Endodermal cell (in vitro differentiated cells): ENCODE measurements at regions not wholly inside any gene's neighbourhood (a gene's known extent, or its start where the extent isn't known, plus 50 kb on each side); places are given as distances from the start of the nearest gene placed in this dataset.
"Not testable (repeated sequence)": the region's sequence is repeated elsewhere in the genome, so short reads cannot be mapped to it uniquely, and the experiment has no call there.

Experiments
- DNase-seq: peaks from one replicate; pipeline ENCODE4 v3.0.0-alpha.2; 2017
- H3K27ac ChIP-seq: 2 replicates; pipeline ENCODE4 v1.5.1; 2013; ENCODE audit warnings: mild to moderate bottlenecking, low read depth, low read length, moderate library complexity
- H3K27me3 ChIP-seq: 2 replicates; pipeline ENCODE4 v1.6.1; 2013; ENCODE audit warnings: mild to moderate bottlenecking, low read length, moderate library complexity; ENCODE audit not compliant: insufficient read depth, control insufficient read depth, poor library complexity, severe bottlenecking
- H3K36me3 ChIP-seq: 2 replicates; pipeline ENCODE4 v1.7.0; 2013; ENCODE audit warnings: mild to moderate bottlenecking, low read length, moderate library complexity; ENCODE audit not compliant: control insufficient read depth, insufficient read depth
- H3K4me1 ChIP-seq: one replicate; pipeline ENCODE4 v1.7.0; 2013; ENCODE audit warnings: low read length; ENCODE audit not compliant: control insufficient read depth, insufficient read depth
- H3K4me3 ChIP-seq: 2 replicates; pipeline ENCODE4 v1.5.1; 2013; ENCODE audit warnings: mild to moderate bottlenecking, low read length, moderate library complexity
- H3K9ac ChIP-seq: 2 replicates; pipeline ENCODE4 v1.6.1; 2013; ENCODE audit warnings: mild to moderate bottlenecking, low read length, moderate library complexity; ENCODE audit not compliant: poor library complexity, severe bottlenecking; ENCODE audit errors: extremely low read depth
- H3K9me3 ChIP-seq: 2 replicates; pipeline ENCODE4 v1.6.1; 2013; ENCODE audit warnings: mild to moderate bottlenecking, low read length, moderate library complexity; ENCODE audit not compliant: control insufficient read depth
- H3K27ac Mint-ChIP-seq: 2 replicates; pipeline ENCODE4 v1.8.0; 2020; ENCODE audit warnings: mixed read lengths
- H3K27me3 Mint-ChIP-seq: 2 replicates; pipeline ENCODE4 v1.8.0; 2021; ENCODE audit warnings: mild to moderate bottlenecking, mixed read lengths; ENCODE audit not compliant: insufficient read depth
- H3K36me3 Mint-ChIP-seq: 2 replicates; pipeline ENCODE4 v1.8.0; 2020; ENCODE audit warnings: low read depth, mixed read lengths
- H3K4me1 Mint-ChIP-seq: 2 replicates; pipeline ENCODE4 v1.8.0; 2020; ENCODE audit warnings: mixed read lengths
- H3K4me3 Mint-ChIP-seq: 2 replicates; pipeline ENCODE4 v1.8.0; 2020; ENCODE audit warnings: mild to moderate bottlenecking, moderate library complexity, mixed read lengths
- H3K9me3 Mint-ChIP-seq: 2 replicates; pipeline ENCODE4 v1.8.0; 2020; ENCODE audit warnings: mild to moderate bottlenecking, mixed read lengths
- WGBS, 2 experiments: methylation state at CpG; one replicate each; pipeline versions ENCODE4 v1.1.5 to v1.1.7; 2013; ENCODE audit warnings: missing lambda C conversion rate in 2 of 2, mixed read lengths in 1 of 2; ENCODE audit not compliant: insufficient coverage in 1 of 2, insufficient read length in 1 of 2; 5-methylcytosine and 5-hydroxymethylcytosine counted together
- TF ChIP-seq, protein P1 (sequence below): fragments of 200-600 bp; sonication (generic); conservative IDR thresholded peaks from 2 replicates; pipeline ENCODE4 v1.5.0; 2021; ENCODE audit warnings: antibody characterized with exemption, mild to moderate bottlenecking

GRCh38 chr5:135095052-135095715 is 61.2 kb upstream of the PITX1 start:
- 85 to 95% methylated on average over 4 to 6 of the region's 6 CpGs for WGBS, 2 experiments
- Mint-ChIP-seq H3K4me1 (peaks cover 15% of the 10 kb centered on the region), H3K36me3 (no peaks in the 10 kb centered on the region), H3K9me3 (no peaks in the 10 kb centered on the region), H3K27ac (no peak overlapping the region), H3K27me3 (peaks cover 4% of the 10 kb centered on the region), H3K4me3 (no peak overlapping the region)
- Histone ChIP-seq H3K27me3 (no peaks in the 10 kb centered on the region), H3K9me3 (no peaks in the 10 kb centered on the region), H3K4me1 (peaks cover 10% of the 10 kb centered on the region), H3K9ac (no peak overlapping the region), H3K36me3 (no peaks in the 10 kb centered on the region), H3K4me3 (no peak overlapping the region), H3K27ac (no peak overlapping the region)
- DNase-seq: no peak
- TF ChIP-seq, protein P1, sequence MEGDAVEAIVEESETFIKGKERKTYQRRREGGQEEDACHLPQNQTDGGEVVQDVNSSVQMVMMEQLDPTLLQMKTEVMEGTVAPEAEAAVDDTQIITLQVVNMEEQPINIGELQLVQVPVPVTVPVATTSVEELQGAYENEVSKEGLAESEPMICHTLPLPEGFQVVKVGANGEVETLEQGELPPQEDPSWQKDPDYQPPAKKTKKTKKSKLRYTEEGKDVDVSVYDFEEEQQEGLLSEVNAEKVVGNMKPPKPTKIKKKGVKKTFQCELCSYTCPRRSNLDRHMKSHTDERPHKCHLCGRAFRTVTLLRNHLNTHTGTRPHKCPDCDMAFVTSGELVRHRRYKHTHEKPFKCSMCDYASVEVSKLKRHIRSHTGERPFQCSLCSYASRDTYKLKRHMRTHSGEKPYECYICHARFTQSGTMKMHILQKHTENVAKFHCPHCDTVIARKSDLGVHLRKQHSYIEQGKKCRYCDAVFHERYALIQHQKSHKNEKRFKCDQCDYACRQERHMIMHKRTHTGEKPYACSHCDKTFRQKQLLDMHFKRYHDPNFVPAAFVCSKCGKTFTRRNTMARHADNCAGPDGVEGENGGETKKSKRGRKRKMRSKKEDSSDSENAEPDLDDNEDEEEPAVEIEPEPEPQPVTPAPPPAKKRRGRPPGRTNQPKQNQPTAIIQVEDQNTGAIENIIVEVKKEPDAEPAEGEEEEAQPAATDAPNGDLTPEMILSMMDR: no peak

DNA sequence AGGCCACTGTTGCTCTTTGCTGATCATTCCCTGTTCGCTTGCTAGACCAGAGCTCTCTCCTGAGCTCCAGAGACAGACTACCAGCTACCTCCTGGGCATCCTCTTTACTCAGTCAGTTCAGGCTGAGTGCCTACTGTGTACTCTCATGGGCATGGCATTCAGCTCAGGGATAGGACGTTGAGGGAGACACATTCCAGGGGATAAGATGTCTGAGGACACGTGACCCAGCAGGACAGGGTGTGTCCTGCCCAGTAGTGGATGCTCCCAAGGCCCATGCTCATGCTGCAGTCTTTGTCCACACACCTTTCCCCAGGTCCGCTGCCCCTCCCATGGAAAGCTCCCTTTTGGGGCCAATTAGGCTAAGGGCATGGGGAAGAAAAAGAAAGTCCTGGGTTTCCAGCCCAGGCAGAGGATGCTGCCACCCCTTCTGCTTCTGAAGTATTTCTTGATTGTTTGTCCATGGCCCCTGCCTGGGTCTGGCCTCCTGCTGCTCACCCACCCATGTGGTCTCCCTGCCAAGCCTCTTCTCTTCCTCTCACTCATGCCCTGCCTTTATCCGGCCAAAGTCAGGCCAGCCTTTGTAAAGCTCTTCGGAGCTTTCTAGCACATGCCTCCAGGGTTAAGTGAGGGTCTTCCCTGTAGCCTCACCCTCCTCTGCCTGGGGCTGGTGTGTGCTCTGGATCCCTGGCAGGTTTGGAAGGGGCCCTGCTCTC is 60.5 kb upstream of the PITX1 start:
- Mint-ChIP-seq H3K27ac (no peak overlapping the region), H3K36me3 (no peaks in the 10 kb centered on the region), H3K4me1 (peaks cover 15% of the 10 kb centered on the region), H3K4me3 (no peak overlapping the region), H3K9me3 (no peaks in the 10 kb centered on the region), H3K27me3 (peaks cover 7% of the 10 kb centered on the region)
- no peak for DNase-seq
- no peak overlapping the region for H3K27ac ChIP-seq
- WGBS, 2 experiments: 82 to 89% methylated on average over 3 to 6 of the region's 6 CpGs
- H3K4me1 ChIP-seq: peaks cover 10% of the 10 kb centered on the region
- TF ChIP-seq, protein P1: no peak
- no peaks in the 10 kb centered on the region for H3K9me3 ChIP-seq
- no peak overlapping the region for H3K4me3 ChIP-seq
- no peaks in the 10 kb centered on the region for H3K36me3 ChIP-seq
- no peaks in the 10 kb centered on the region for H3K27me3 ChIP-seq
- no peak overlapping the region for H3K9ac ChIP-seq

GRCh38 chr5:135093483-135093882 is 59.5 kb upstream of the PITX1 start:
- H3K27ac ChIP-seq, H3K4me3 Mint-ChIP-seq, H3K27ac Mint-ChIP-seq, H3K4me3 ChIP-seq, H3K9me3 ChIP-seq, H3K27me3 ChIP-seq, DNase-seq, H3K36me3 Mint-ChIP-seq, H3K9ac ChIP-seq, H3K36me3 ChIP-seq, H3K9me3 Mint-ChIP-seq: not testable (repeated sequence)
- WGBS, 2 experiments: 92 to 100% methylated on average over 1 of the region's 1 CpG
- H3K4me1 Mint-ChIP-seq: peaks cover 15% of the 10 kb centered on the region
- peaks cover 10% of the 10 kb centered on the region for H3K4me1 ChIP-seq
- H3K27me3 Mint-ChIP-seq: peaks cover 17% of the 10 kb centered on the region
